ENCODE measurements at regions not wholly inside any gene's neighbourhood (a gene's known extent, or its start where the extent isn't known, plus 50 kb on each side); places are given as distances from the start of the nearest gene placed in this dataset.

DNA sequence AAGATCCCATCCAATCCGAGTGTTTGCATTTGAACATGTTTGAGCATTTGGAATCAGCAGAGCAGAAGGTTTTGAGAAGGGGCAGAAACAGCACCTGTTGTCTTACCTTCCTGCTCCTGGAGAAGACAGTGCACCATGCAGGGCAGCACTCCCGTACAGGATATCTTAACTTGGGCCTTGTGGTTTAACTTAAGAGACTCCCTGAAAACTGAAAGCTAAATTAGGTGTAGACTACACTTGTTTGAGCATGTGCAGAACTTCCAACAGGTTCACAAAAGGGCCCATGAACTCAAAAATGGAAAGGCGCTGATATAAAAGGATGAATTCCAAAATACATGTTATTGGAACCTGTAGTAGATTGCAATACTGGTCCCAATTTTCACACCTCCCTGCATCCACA, 175.4 kb upstream of the PRICKLE2 start:
- WGBS, 2 donors, result 69 to 77% methylated on average over 3 of the region's 3 CpGs
- H3K9me3 ChIP-seq, result no peaks in the 10 kb centered on the region
- DNase-seq, result no peak
- H3K27ac ChIP-seq, result no peak overlapping the region
- H3K4me3 ChIP-seq, result no peak overlapping the region
- H3K27me3 ChIP-seq, result no peaks in the 10 kb centered on the region
- H3K36me3 ChIP-seq, result no peaks in the 10 kb centered on the region
- TF ChIP-seq POLR2A (IDR thresholded peaks at IDR 0.05), result no peak
- TF ChIP-seq, protein P1, sequence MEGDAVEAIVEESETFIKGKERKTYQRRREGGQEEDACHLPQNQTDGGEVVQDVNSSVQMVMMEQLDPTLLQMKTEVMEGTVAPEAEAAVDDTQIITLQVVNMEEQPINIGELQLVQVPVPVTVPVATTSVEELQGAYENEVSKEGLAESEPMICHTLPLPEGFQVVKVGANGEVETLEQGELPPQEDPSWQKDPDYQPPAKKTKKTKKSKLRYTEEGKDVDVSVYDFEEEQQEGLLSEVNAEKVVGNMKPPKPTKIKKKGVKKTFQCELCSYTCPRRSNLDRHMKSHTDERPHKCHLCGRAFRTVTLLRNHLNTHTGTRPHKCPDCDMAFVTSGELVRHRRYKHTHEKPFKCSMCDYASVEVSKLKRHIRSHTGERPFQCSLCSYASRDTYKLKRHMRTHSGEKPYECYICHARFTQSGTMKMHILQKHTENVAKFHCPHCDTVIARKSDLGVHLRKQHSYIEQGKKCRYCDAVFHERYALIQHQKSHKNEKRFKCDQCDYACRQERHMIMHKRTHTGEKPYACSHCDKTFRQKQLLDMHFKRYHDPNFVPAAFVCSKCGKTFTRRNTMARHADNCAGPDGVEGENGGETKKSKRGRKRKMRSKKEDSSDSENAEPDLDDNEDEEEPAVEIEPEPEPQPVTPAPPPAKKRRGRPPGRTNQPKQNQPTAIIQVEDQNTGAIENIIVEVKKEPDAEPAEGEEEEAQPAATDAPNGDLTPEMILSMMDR (IDR thresholded peaks at IDR 0.05), result no peak
- intact Hi-C loops (cut with DNase I), result loop anchor here (5.0 kb wide), 1 partner anchor 368 kb away; no protein-coding TSS in a partner anchor
- no peaks in the 10 kb centered on the region for H3K4me1 ChIP-seq

DNA sequence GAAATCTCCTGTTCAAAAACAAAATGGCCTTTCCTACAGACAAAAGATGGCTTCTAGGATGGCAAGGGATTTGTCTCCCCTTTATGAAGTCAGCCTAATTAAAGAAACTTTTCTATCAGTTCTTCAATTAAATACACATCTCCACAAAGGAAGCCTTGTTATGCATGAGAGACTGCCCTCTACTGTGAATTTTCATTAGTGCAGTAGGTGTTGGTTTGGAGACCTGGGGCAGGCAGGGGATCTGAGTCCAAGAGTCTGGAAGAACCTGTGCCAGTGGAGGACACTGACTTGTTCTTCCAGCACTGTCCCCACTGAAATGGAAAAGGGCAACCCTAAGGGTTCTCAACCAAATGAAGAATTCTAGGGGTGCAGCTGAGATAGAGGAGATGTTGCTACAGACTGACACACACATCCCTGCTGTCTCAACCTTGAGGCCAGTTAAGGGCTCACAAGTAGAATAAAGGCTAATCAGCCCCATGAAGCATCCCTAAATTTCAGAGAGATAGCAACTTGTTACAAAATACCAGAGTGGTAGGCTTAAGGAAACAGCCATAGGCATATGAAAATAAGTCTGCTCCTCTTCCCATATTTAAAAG, 174.0 kb upstream of the PRICKLE2 start:
- Histone ChIP-seq H3K4me1 (no peaks in the 10 kb centered on the region), H3K9me3 (no peaks in the 10 kb centered on the region), H3K36me3 (no peaks in the 10 kb centered on the region), H3K4me3 (no peak overlapping the region), H3K27me3 (no peaks in the 10 kb centered on the region), H3K27ac (no peak overlapping the region)
- no peak for DNase-seq
- TF ChIP-seq POLR2A (IDR thresholded peaks at IDR 0.05), result no peak
- TF ChIP-seq, protein P1 (IDR thresholded peaks at IDR 0.05), result peak in 5 of 6 experiments; percentile 68 to 82 (median 69)
- intact Hi-C loops (cut with DNase I), result no loop called here

- intact Hi-C loops (cut with DNase I), result no loop called here
- no peaks in the 10 kb centered on the region for H3K27me3 ChIP-seq
- no peaks in the 10 kb centered on the region for H3K9me3 ChIP-seq
- 60% methylated on average over 1 of the region's 4 CpGs; no CpG with 5 or more reads in 1 of the 2 donors for WGBS, 2 donors
- H3K36me3 ChIP-seq, result no peaks in the 10 kb centered on the region
- no peak for TF ChIP-seq POLR2A (IDR thresholded peaks at IDR 0.05)
- TF ChIP-seq, protein P1 (IDR thresholded peaks at IDR 0.05), result no peak
- H3K4me1 ChIP-seq, result no peaks in the 10 kb centered on the region
- DNase-seq, result no peak
- peak overlapping the region in 3 of 4 donors; percentile 36 to 42 (median 39) for H3K27ac ChIP-seq
- H3K4me3 ChIP-seq, result no peak overlapping the region
Observed at GRCh38 chr3:64398476-64398875, 173.2 kb upstream of the PRICKLE2 start.

DNA sequence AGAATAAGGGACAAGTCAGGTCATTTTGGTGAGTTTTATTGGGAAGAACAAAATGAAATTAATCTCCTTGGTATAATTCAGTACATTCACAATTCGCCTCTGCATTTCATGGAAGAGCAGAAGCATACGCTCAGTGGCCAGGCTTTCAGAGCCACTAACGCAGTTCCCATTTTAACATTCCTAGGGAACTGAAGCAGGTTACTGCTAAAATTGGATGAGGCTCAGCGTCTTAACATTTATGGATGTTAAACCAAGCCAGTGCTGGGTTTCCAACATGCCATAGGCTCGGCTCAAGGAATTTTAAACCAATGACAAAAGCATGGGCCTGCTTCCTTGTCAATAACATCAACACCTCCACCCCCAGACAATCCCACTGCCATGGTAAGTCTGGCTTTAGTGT, 172.7 kb upstream of the PRICKLE2 start:
- no peaks in the 10 kb centered on the region for H3K36me3 ChIP-seq
- H3K4me1 ChIP-seq, result no peaks in the 10 kb centered on the region
- intact Hi-C loops (cut with DNase I), result no loop called here
- peak overlapping the region in 3 of 4 donors; percentile 36 to 42 (median 39) for H3K27ac ChIP-seq
- no peak for TF ChIP-seq POLR2A (IDR thresholded peaks at IDR 0.05)
- TF ChIP-seq, protein P1 (IDR thresholded peaks at IDR 0.05), result no peak
- no peaks in the 10 kb centered on the region for H3K9me3 ChIP-seq
- DNase-seq, result no peak
- no peak overlapping the region for H3K4me3 ChIP-seq
- H3K27me3 ChIP-seq, result no peaks in the 10 kb centered on the region
- WGBS, 2 donors, result 79 to 94% methylated on average over 5 of the region's 5 CpGs

DNA sequence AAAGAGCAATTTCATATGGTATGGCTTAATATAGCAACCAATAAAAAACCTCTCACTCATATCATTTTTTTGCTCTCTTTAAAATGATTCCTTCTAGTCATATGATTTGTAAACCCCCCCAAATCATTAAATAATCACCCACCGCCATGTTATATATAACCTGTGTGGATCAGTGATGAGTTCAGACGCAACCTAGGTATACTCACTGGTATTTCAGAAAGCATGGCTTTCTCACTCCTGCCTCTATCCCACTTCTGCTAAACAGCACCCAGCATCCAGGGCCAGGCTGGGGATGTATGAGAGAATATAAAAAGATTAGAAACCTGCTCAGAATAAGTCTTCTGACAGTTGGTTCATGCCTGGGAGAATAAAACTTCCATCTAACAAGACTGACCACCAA, 172.3 kb upstream of the PRICKLE2 start:
- Histone ChIP-seq H3K27me3 (no peaks in the 10 kb centered on the region), H3K9me3 (no peaks in the 10 kb centered on the region), H3K27ac (peak overlapping the region in 2 of 4 donors; percentile 36 to 42), H3K4me3 (no peak overlapping the region), H3K4me1 (no peaks in the 10 kb centered on the region), H3K36me3 (no peaks in the 10 kb centered on the region)
- 84 to 89% methylated on average over 2 of the region's 2 CpGs for WGBS, 2 donors
- intact Hi-C loops (cut with DNase I), result no loop called here
- DNase-seq, result no peak
- TF ChIP-seq, protein P1 (IDR thresholded peaks at IDR 0.05), result no peak
- no peak for TF ChIP-seq POLR2A (IDR thresholded peaks at IDR 0.05)
